GM21576 (cell line): ENCODE measurements at regions not wholly inside any gene's neighbourhood (a gene's known extent, or its start where the extent isn't known, plus 50 kb on each side); places are given as distances from the start of the nearest gene placed in this dataset.

ENCODE experiments used
- ATAC-seq: cut with Tn5 transposase; IDR thresholded peaks from one replicate; pipeline ENCODE4 v1.9.1; 2021; ENCODE audit warnings: mild to moderate bottlenecking, moderate library complexity; ENCODE audit not compliant: unreplicated experiment

GRCh38 chr7:41808541-41808940, 105.7 kb upstream of the INHBA start:
- ATAC-seq = no peak

GRCh38 chr7:41803569-41803968, 100.7 kb upstream of the INHBA start:
- ATAC-seq = no peak

GRCh38 chr7:41796331-41796730, 93.4 kb upstream of the INHBA start:
- no peak for ATAC-seq

- ATAC-seq = no peak
These were observed 92.5 kb upstream of the INHBA start for GRCh38 chr7:41795276-41795833.

GRCh38 chr7:41793556-41793955, 90.7 kb upstream of the INHBA start:
- no peak for ATAC-seq

- no peak for ATAC-seq
These were observed 89.2 kb upstream of the INHBA start for GRCh38 chr7:41792120-41792519.

- no peak for ATAC-seq
These were observed 85.7 kb upstream of the INHBA start for GRCh38 chr7:41788556-41788955.

GRCh38 chr7:41787651-41788350, 84.9 kb upstream of the INHBA start:
- no peak for ATAC-seq

- no peak for ATAC-seq
These were observed 84.1 kb upstream of the INHBA start for GRCh38 chr7:41786944-41787343.

GRCh38 chr7:41786404-41786803, 83.5 kb upstream of the INHBA start:
- no peak for ATAC-seq

- ATAC-seq = no peak
These were observed 83.0 kb upstream of the INHBA start for GRCh38 chr7:41785840-41786239.

GRCh38 chr7:41785265-41785664, 82.4 kb upstream of the INHBA start:
- no peak for ATAC-seq

GRCh38 chr7:41779918-41780317, 77.0 kb upstream of the INHBA start:
- no peak for ATAC-seq

GRCh38 chr7:41777894-41778596, 75.2 kb upstream of the INHBA start:
- ATAC-seq = no peak

GRCh38 chr7:41774966-41775365, 72.1 kb upstream of the INHBA start:
- no peak for ATAC-seq

GRCh38 chr7:41773756-41774155, 70.9 kb upstream of the INHBA start:
- no peak for ATAC-seq

- ATAC-seq = no peak
These were observed 68.8 kb upstream of the INHBA start for GRCh38 chr7:41771717-41772116.

- no peak for ATAC-seq
These were observed 66.3 kb upstream of the INHBA start for GRCh38 chr7:41769162-41769561.

- no peak for ATAC-seq
These were observed 60.7 kb upstream of the INHBA start for GRCh38 chr7:41763626-41764025.

- ATAC-seq = no peak
These were observed 59.8 kb upstream of the INHBA start for GRCh38 chr7:41762641-41763040.

GRCh38 chr7:41760293-41760692, 57.4 kb upstream of the INHBA start:
- ATAC-seq = no peak

- ATAC-seq = no peak
These were observed 55.4 kb upstream of the INHBA start for GRCh38 chr7:41758321-41758720.
